Naive thymus-derived CD4-positive, alpha-beta T cell (primary cell): ENCODE measurements at regions not wholly inside any gene's neighbourhood (a gene's known extent, or its start where the extent isn't known, plus 50 kb on each side); places are given as distances from the start of the nearest gene placed in this dataset.

ENCODE experiments used
- ATAC-seq: fragments of 150-1000 bp; cut with Tn5 transposase; 2 replicates; pipeline ENCODE4 v1.10.0; 2021; ENCODE audit warnings: mild to moderate bottlenecking, moderate library complexity
- CTCF ChIA-PET: fragments of 350-600 bp; sonication (Branson Sonifier 250); formaldehyde crosslinking; loops from one replicate; lab custom pipeline; 2021; ENCODE audit warnings: antibody characterized with exemption; lab: Charles Lee
- POLR2A ChIA-PET: fragments of 350-600 bp; sonication (Branson Sonifier 250); formaldehyde crosslinking; loops from one replicate; lab custom pipeline; 2021; ENCODE audit warnings: antibody characterized with exemption, inconsistent platforms; lab: Charles Lee
- DNase-seq, 9 donors: peaks; one replicate each; pipeline versions ENCODE4 v3.0.0 to v3.0.0-alpha.2; 2020 to 2022; ENCODE audit warnings: mixed read lengths in 1 of 9
- H3K27ac ChIP-seq: one replicate; pipeline ENCODE4 v1.7.0; 2013; ENCODE audit warnings: mild to moderate bottlenecking, low read depth, low read length, moderate library complexity
- H3K27me3 ChIP-seq, 2 donors: one replicate each; pipeline ENCODE4 v1.7.0; 2013; ENCODE audit warnings: low read length in 2 of 2, mild to moderate bottlenecking in 2 of 2, moderate library complexity in 2 of 2; ENCODE audit not compliant: control insufficient read depth in 2 of 2, insufficient read depth in 2 of 2
- H3K36me3 ChIP-seq, 3 experiments: 1 replicate in 2 of 3; 2 replicates in 1 of 3; pipeline ENCODE4 v1.7.0; 2013; ENCODE audit warnings: low read length in 3 of 3, mild to moderate bottlenecking in 3 of 3, moderate library complexity in 1 of 3; ENCODE audit not compliant: insufficient read depth in 3 of 3, control insufficient read depth in 2 of 3
- H3K4me1 ChIP-seq, 2 donors: one replicate each; pipeline ENCODE4 v1.7.0; 2013; ENCODE audit warnings: low read length in 2 of 2, mild to moderate bottlenecking in 2 of 2, moderate library complexity in 1 of 2; ENCODE audit not compliant: control insufficient read depth in 2 of 2, insufficient read depth in 2 of 2
- H3K4me3 ChIP-seq: 2 replicates; pipeline ENCODE4 v1.7.0; 2013; ENCODE audit warnings: mild to moderate bottlenecking, low read length
- H3K9me3 ChIP-seq, 3 experiments: 1 replicate in 2 of 3; 2 replicates in 1 of 3; pipeline ENCODE4 v1.7.0; 2013; ENCODE audit warnings: low read length in 3 of 3; ENCODE audit not compliant: control insufficient read depth in 2 of 3
- H3K27ac Mint-ChIP-seq, 9 donors: one replicate each; pipeline ENCODE4 v1.8.0; 2020 to 2022; ENCODE audit warnings: mixed read lengths in 9 of 9, mild to moderate bottlenecking in 8 of 9, moderate library complexity in 5 of 9, inconsistent platforms in 2 of 9
- H3K27me3 Mint-ChIP-seq, 5 donors: one replicate each; pipeline ENCODE4 v1.8.0; 2021 to 2022; ENCODE audit warnings: mixed read lengths in 5 of 5, mild to moderate bottlenecking in 1 of 5
- H3K36me3 Mint-ChIP-seq, 5 donors: one replicate each; pipeline ENCODE4 v1.8.0; 2020 to 2022; ENCODE audit warnings: mixed read lengths in 5 of 5, mild to moderate bottlenecking in 3 of 5, inconsistent platforms in 1 of 5
- H3K4me1 Mint-ChIP-seq, 7 donors: one replicate each; pipeline ENCODE4 v1.8.0; 2020 to 2022; ENCODE audit warnings: mixed read lengths in 7 of 7, mild to moderate bottlenecking in 3 of 7, inconsistent platforms in 1 of 7
- H3K4me3 Mint-ChIP-seq, 10 donors: one replicate each; pipeline ENCODE4 v1.8.0; 2020 to 2022; ENCODE audit warnings: mild to moderate bottlenecking in 10 of 10, mixed read lengths in 10 of 10, moderate library complexity in 6 of 10, inconsistent platforms in 2 of 10
- H3K9me3 Mint-ChIP-seq, 11 donors: one replicate each; pipeline ENCODE4 v1.8.0; 2020 to 2022; ENCODE audit warnings: mixed read lengths in 11 of 11, mild to moderate bottlenecking in 4 of 11, inconsistent platforms in 1 of 11, moderate library complexity in 1 of 11
- intact Hi-C, 2 donors: fragments of 100-400 bp; cut with micrococcal nuclease; formaldehyde crosslinking; loops; one replicate each; pipeline ENCODE4 v1.15.1; 2023

GRCh38 chr19:28526038-28526437 is 686.9 kb downstream of the UQCRFS1 start:
- Mint-ChIP-seq H3K36me3 (no peaks in the 10 kb centered on the region), H3K27ac (no peak overlapping the region), H3K4me3 (no peak overlapping the region), H3K27me3 (no peaks in the 10 kb centered on the region), H3K9me3 (peaks cover 0 to 14% (median 3%) of the 10 kb centered on the region in 11 donors), H3K4me1 (peaks cover 0 to 2% (median 0%) of the 10 kb centered on the region in 7 donors)
- POLR2A ChIA-PET = no interaction called here
- Histone ChIP-seq H3K4me1 (no peaks in the 10 kb centered on the region), H3K36me3 (no peaks in the 10 kb centered on the region), H3K27me3 (no peaks in the 10 kb centered on the region), H3K4me3 (no peak overlapping the region), H3K27ac (no peak overlapping the region), H3K9me3 (no peaks in the 10 kb centered on the region)
- no peak for DNase-seq
- intact Hi-C loops = no loop called here
- ATAC-seq = no peak
- CTCF ChIA-PET = no interaction called here

GRCh38 chr19:28523619-28524018 is 689.3 kb downstream of the UQCRFS1 start:
- Mint-ChIP-seq H3K27me3 (no peaks in the 10 kb centered on the region), H3K4me1 (peaks cover 0 to 2% (median 0%) of the 10 kb centered on the region in 7 donors), H3K4me3 (no peak overlapping the region), H3K27ac (no peak overlapping the region), H3K36me3 (no peaks in the 10 kb centered on the region), H3K9me3 (peaks cover 0 to 7% (median 2%) of the 10 kb centered on the region in 11 donors)
- no peak for ATAC-seq
- no peaks in the 10 kb centered on the region for H3K9me3 ChIP-seq
- DNase-seq = no peak
- intact Hi-C loops = no loop called here
- H3K36me3 ChIP-seq = no peaks in the 10 kb centered on the region
- H3K27ac ChIP-seq = no peak overlapping the region
- no peaks in the 10 kb centered on the region for H3K27me3 ChIP-seq
- H3K4me3 ChIP-seq = no peak overlapping the region
- H3K4me1 ChIP-seq = no peaks in the 10 kb centered on the region
- ChIA-PET POLR2A (no interaction called here), CTCF (no interaction called here)

GRCh38 chr19:28522545-28522922 is 690.4 kb downstream of the UQCRFS1 start:
- Mint-ChIP-seq H3K4me3 (no peak overlapping the region), H3K36me3 (no peaks in the 10 kb centered on the region), H3K9me3 (peaks cover 0 to 7% (median 0%) of the 10 kb centered on the region in 11 donors), H3K27ac (no peak overlapping the region), H3K4me1 (peaks cover 0 to 2% (median 0%) of the 10 kb centered on the region in 7 donors), H3K27me3 (no peaks in the 10 kb centered on the region)
- DNase-seq = no peak
- no peaks in the 10 kb centered on the region for H3K36me3 ChIP-seq
- ATAC-seq = no peak
- H3K4me3 ChIP-seq = no peak overlapping the region
- H3K4me1 ChIP-seq = no peaks in the 10 kb centered on the region
- ChIA-PET CTCF (no interaction called here), POLR2A (no interaction called here)
- H3K27me3 ChIP-seq = no peaks in the 10 kb centered on the region
- no peaks in the 10 kb centered on the region for H3K9me3 ChIP-seq
- intact Hi-C loops = no loop called here
- H3K27ac ChIP-seq = no peak overlapping the region

- H3K27me3 Mint-ChIP-seq = no peaks in the 10 kb centered on the region
- H3K9me3 Mint-ChIP-seq = peaks cover 0 to 7% (median 0%) of the 10 kb centered on the region in 11 donors
- ATAC-seq (no peak), DNase-seq (no peak)
- intact Hi-C loops = no loop called here
- H3K4me3 ChIP-seq = no peak overlapping the region
- no peaks in the 10 kb centered on the region for H3K27me3 ChIP-seq
- peaks cover 0 to 2% (median 0%) of the 10 kb centered on the region in 7 donors for H3K4me1 Mint-ChIP-seq
- POLR2A ChIA-PET = no interaction called here
- H3K4me3 Mint-ChIP-seq = no peak overlapping the region
- CTCF ChIA-PET = no interaction called here
- no peaks in the 10 kb centered on the region for H3K36me3 ChIP-seq
- H3K36me3 Mint-ChIP-seq = no peaks in the 10 kb centered on the region
- no peak overlapping the region for H3K27ac ChIP-seq
- H3K4me1 ChIP-seq = no peaks in the 10 kb centered on the region
- no peaks in the 10 kb centered on the region for H3K9me3 ChIP-seq
- H3K27ac Mint-ChIP-seq = no peak overlapping the region
These were observed 691.1 kb downstream of the UQCRFS1 start for GRCh38 chr19:28521614-28522544.

GRCh38 chr19:28520998-28521568 is 691.9 kb downstream of the UQCRFS1 start:
- Mint-ChIP-seq H3K27ac (no peak overlapping the region), H3K27me3 (no peaks in the 10 kb centered on the region), H3K9me3 (peaks cover 0 to 7% (median 0%) of the 10 kb centered on the region in 11 donors), H3K36me3 (no peaks in the 10 kb centered on the region), H3K4me1 (peaks cover 0 to 2% (median 0%) of the 10 kb centered on the region in 7 donors), H3K4me3 (no peak overlapping the region)
- Histone ChIP-seq H3K4me1 (no peaks in the 10 kb centered on the region), H3K27me3 (no peaks in the 10 kb centered on the region), H3K4me3 (no peak overlapping the region), H3K27ac (no peak overlapping the region), H3K9me3 (no peaks in the 10 kb centered on the region), H3K36me3 (no peaks in the 10 kb centered on the region)
- intact Hi-C loops = no loop called here
- ATAC-seq = no peak
- POLR2A ChIA-PET = no interaction called here
- CTCF ChIA-PET = no interaction called here
- DNase-seq = no peak

- H3K9me3 Mint-ChIP-seq = peaks cover 0 to 7% (median 0%) of the 10 kb centered on the region in 11 donors
- Histone ChIP-seq H3K27me3 (no peaks in the 10 kb centered on the region), H3K4me1 (no peaks in the 10 kb centered on the region), H3K36me3 (no peaks in the 10 kb centered on the region), H3K4me3 (no peak overlapping the region), H3K9me3 (no peaks in the 10 kb centered on the region), H3K27ac (no peak overlapping the region)
- no peak overlapping the region for H3K4me3 Mint-ChIP-seq
- H3K27ac Mint-ChIP-seq = no peak overlapping the region
- CTCF ChIA-PET = no interaction called here
- H3K4me1 Mint-ChIP-seq = peaks cover 0 to 2% (median 0%) of the 10 kb centered on the region in 7 donors
- no peaks in the 10 kb centered on the region for H3K36me3 Mint-ChIP-seq
- no peak for ATAC-seq
- H3K27me3 Mint-ChIP-seq = no peaks in the 10 kb centered on the region
- no peak for DNase-seq
- intact Hi-C loops = no loop called here
- POLR2A ChIA-PET = no interaction called here
These were observed 692.7 kb downstream of the UQCRFS1 start for GRCh38 chr19:28519952-28520861.
